Heart left ventricle (tissue), 16 donors: ENCODE measurements at regions not wholly inside any gene's neighbourhood (a gene's known extent, or its start where the extent isn't known, plus 50 kb on each side); places are given as distances from the start of the nearest gene placed in this dataset.

ENCODE experiments used
- ATAC-seq, 4 donors: fragments of 200-7000 bp; cut with Tn5 transposase; one replicate each; pipeline ENCODE4 v1.9.1; 2020 to 2022; ENCODE audit warnings: moderate library complexity in 4 of 4, mild to moderate bottlenecking in 3 of 4, moderate number of reproducible peaks in 1 of 4
- DNase-seq, 5 donors: peaks; one replicate each; pipeline ENCODE4 v3.0.0-alpha.2; 2020
- H3K27ac ChIP-seq, 12 donors: fragments of 200-600 bp; sonication (generic) in 4 of 12; one replicate each; pipeline versions ENCODE4 v1.5.0 to v1.8.0; 2016 to 2022; ENCODE audit warnings: mild to moderate bottlenecking in 2 of 12
- H3K27me3 ChIP-seq, 9 donors: fragments of 200-600 bp; sonication (generic) in 2 of 9; one replicate each; pipeline versions ENCODE4 v1.5.1 to v1.8.0; 2016 to 2022; ENCODE audit warnings: mild to moderate bottlenecking in 3 of 9
- H3K36me3 ChIP-seq, 9 donors: fragments of 200-600 bp; sonication (generic) in 2 of 9; one replicate each; pipeline versions ENCODE4 v1.5.0 to v1.8.0; 2018 to 2022; ENCODE audit warnings: mild to moderate bottlenecking in 2 of 9
- H3K4me1 ChIP-seq, 12 donors: fragments of 200-600 bp; sonication (generic) in 4 of 12; one replicate each; pipeline versions ENCODE4 v1.5.0 to v1.8.0; 2016 to 2022; ENCODE audit warnings: mild to moderate bottlenecking in 3 of 12
- H3K4me3 ChIP-seq, 12 donors: fragments of 200-600 bp; sonication (generic) in 4 of 12; one replicate each; pipeline versions ENCODE4 v1.5.0 to v1.8.0; 2017 to 2022; ENCODE audit warnings: mild to moderate bottlenecking in 9 of 12, moderate library complexity in 4 of 12
- H3K9me3 ChIP-seq, 12 donors: fragments of 200-600 bp; sonication (generic) in 4 of 12; one replicate each; pipeline versions ENCODE4 v1.5.0 to v1.8.0; 2016 to 2022; ENCODE audit warnings: mild to moderate bottlenecking in 1 of 12
- CTCF ChIP-seq, 12 donors: fragments of 200-600 bp; sonication (generic) in 4 of 12; IDR thresholded peaks; one replicate each; pipeline versions ENCODE4 v1.5.0 to v1.8.0; 2018 to 2022; ENCODE audit warnings: antibody characterized with exemption in 12 of 12, mild to moderate bottlenecking in 5 of 12
- POLR2A ChIP-seq, 2 donors: fragments of 450-650 bp; IDR thresholded peaks; one replicate each; pipeline ENCODE4 v1.6.1; 2017; ENCODE audit warnings: antibody characterized with exemption in 2 of 2, mild to moderate bottlenecking in 2 of 2, moderate library complexity in 2 of 2
- WGBS, 4 donors: extraction: QIAGEN DNeasy Blood & Tissue Kit in 2 of 4; methylation state at CpG; one replicate each; pipeline versions ENCODE4 v1.1.5 to v1.1.7; 2013 to 2018; 5-methylcytosine and 5-hydroxymethylcytosine counted together
- intact Hi-C, 10 donors: fragments of 100-400 bp; cut with DNase I; formaldehyde crosslinking; loops; one replicate each; pipeline versions ENCODE4 v1.11.1 to v1.14.2; 2022
- donor health status: ischemic (EF 13 %, LVEDD 7.1; RV severe dilation, severe dysfunction).
- donor health status: healthy with polysubstance abuse.
- donor health status: DM: no; HTN: yes; CAD: no.
- donor health status: DM: no; HTN: no; CAD: no.
- donor health status: ischemic (EF 25% LVEDD 6.9; RV normal size, moderate dysfunction).
- donor health status: ischemic (EF 25% LVEDD 5.7; RV mildly dilated, moderate dysfunction).
- donor health status: healthy.
- donor health status: DM: yes; HTN: yes; CAD: no.
- donor health status: ischemic (EF 35%, LVEDD 5.7; RV mildly dilated, moderate dysfunction).
- donor health status: nonischemic (EF 11% LVEDD 7.7; RV severe dilation, severe dysfunction).
- donor health status: DM: yes; HTN: yes; CAD: no.
- donor health status: PGD.
- donor health status: ischemic (EF 29% LVEDD 5.4; RV normal size, mild dysfunction).
- donor health status: nonischemic (EF 23%, LVEDD 6.1; RV moderate dilation, normal function).

- no peak for ATAC-seq
- no peaks in the 10 kb centered on the region for H3K36me3 ChIP-seq
- no peaks in the 10 kb centered on the region for H3K4me1 ChIP-seq
- no peaks in the 10 kb centered on the region for H3K27me3 ChIP-seq
- no peak for DNase-seq
- H3K9me3 ChIP-seq, result no peaks in the 10 kb centered on the region
- intact Hi-C loops, result no loop called here
- no peak overlapping the region for H3K27ac ChIP-seq
- H3K4me3 ChIP-seq, result no peak overlapping the region
- WGBS, 4 donors, result 81 to 87% (median 84%) methylated on average over 3 of the region's 3 CpGs
- TF ChIP-seq POLR2A (IDR thresholded peaks at IDR 0.05) (no peak), CTCF (IDR thresholded peaks at IDR 0.05) (no peak)
Observed at GRCh38 chr5:36755342-36755741, 121.2 kb upstream of the NIPBL start.

DNA sequence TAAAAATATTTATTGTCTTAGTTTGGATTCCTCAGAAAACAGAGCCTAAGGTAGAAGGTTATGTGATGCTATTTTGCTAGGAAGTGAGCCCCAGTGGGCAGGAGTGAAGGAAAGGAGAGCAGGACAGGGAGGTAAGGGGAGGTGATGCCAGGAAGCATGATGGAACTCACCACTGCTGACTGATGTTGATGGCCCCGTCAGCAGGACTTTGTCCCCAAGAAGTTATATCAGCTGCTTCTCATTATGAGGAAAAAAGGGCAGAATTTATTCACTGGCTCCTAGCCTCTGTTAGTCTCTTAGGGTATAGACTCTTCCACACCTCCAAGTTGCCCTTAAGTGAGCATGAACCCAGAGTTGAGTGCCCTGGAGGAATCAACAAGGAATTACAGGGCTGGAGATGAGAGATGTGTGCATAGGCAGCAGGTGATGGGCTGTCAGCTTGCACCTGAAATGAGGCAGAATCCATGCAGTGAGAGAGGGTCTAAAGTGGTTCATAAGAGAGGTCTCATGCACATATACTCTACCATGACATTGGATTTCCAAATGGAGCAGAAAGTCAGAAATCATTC, 120.6 kb upstream of the NIPBL start:
- Histone ChIP-seq H3K36me3 (no peaks in the 10 kb centered on the region), H3K4me3 (no peak overlapping the region), H3K9me3 (no peaks in the 10 kb centered on the region), H3K27ac (no peak overlapping the region), H3K4me1 (no peaks in the 10 kb centered on the region), H3K27me3 (no peaks in the 10 kb centered on the region)
- ATAC-seq (no peak), DNase-seq (no peak)
- TF ChIP-seq CTCF (IDR thresholded peaks at IDR 0.05) (no peak), POLR2A (IDR thresholded peaks at IDR 0.05) (no peak)
- intact Hi-C loops, result no loop called here
- 67 to 85% (median 75%) methylated on average over 1 of the region's 1 CpG for WGBS, 4 donors

- H3K4me3 ChIP-seq, result no peak overlapping the region
- ATAC-seq (no peak), DNase-seq (no peak)
- H3K27ac ChIP-seq, result no peak overlapping the region
- no peaks in the 10 kb centered on the region for H3K9me3 ChIP-seq
- no peaks in the 10 kb centered on the region for H3K27me3 ChIP-seq
- 91 to 99% (median 95%) methylated on average over 2 of the region's 2 CpGs for WGBS, 4 donors
- no peak for TF ChIP-seq CTCF (IDR thresholded peaks at IDR 0.05)
- TF ChIP-seq POLR2A (IDR thresholded peaks at IDR 0.05), result no peak
- no peaks in the 10 kb centered on the region for H3K4me1 ChIP-seq
- intact Hi-C loops, result no loop called here
- no peaks in the 10 kb centered on the region for H3K36me3 ChIP-seq
Observed at GRCh38 chr5:36756848-36757247, 119.7 kb upstream of the NIPBL start.

DNA sequence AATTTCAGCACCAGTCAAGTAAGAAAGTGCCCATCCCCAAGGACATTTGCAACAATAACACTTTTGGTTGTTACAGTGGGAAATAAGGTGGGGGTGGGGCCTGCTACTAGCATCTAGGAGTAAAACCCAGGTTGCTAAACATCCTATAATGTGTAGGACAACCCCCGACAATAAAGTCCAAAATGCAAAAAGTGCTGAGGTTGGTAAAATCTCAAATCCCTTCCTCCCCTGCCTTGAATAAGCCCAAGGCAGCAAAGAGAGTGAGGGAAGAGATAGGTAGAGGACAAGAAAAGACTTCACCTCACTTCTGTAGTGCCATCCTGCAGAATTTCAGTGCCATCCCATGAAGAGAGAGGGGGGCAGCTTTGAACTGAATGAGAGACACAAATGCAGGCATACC, 117.5 kb upstream of the NIPBL start:
- H3K4me3 ChIP-seq, result no peak overlapping the region
- H3K9me3 ChIP-seq, result no peaks in the 10 kb centered on the region
- no peak for TF ChIP-seq POLR2A (IDR thresholded peaks at IDR 0.05)
- no peak for TF ChIP-seq CTCF (IDR thresholded peaks at IDR 0.05)
- H3K4me1 ChIP-seq, result no peaks in the 10 kb centered on the region
- intact Hi-C loops, result no loop called here
- H3K36me3 ChIP-seq, result no peaks in the 10 kb centered on the region
- ATAC-seq, result no peak
- no peaks in the 10 kb centered on the region for H3K27me3 ChIP-seq
- DNase-seq, result no peak
- 80 to 96% (median 93%) methylated on average over 1 of the region's 1 CpG for WGBS, 4 donors
- no peak overlapping the region for H3K27ac ChIP-seq
